GM19467 (cell line): ENCODE measurements at regions not wholly inside any gene's neighbourhood (a gene's known extent, or its start where the extent isn't known, plus 50 kb on each side); places are given as distances from the start of the nearest gene placed in this dataset.

ENCODE experiments used
- ATAC-seq: cut with Tn5 transposase; IDR thresholded peaks from one replicate; pipeline ENCODE4 v1.9.1; 2021; ENCODE audit warnings: mild to moderate bottlenecking, moderate library complexity; ENCODE audit not compliant: unreplicated experiment

- ATAC-seq = no peak
Observed at GRCh38 chr3:144129536-144130214, 158.1 kb downstream of the DIPK2A start.

DNA sequence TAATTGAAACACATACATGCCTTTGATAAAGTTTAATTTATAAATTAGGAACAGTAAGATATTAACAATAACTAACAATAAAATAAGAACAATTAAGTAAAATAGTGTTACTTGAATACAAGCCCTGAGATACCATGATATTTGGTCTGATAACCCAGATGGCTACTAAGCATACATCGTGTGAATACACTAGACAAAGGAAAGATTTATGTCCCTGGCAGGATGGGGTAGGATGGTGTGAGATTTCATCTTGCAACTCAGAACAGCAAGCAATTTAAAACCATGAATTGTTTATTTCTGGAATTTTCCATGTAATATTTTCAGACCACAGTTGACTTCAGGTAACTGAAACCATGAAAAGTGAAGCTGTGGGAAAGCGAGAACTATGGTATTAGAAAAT lies 169.5 kb downstream of the DIPK2A start:
- ATAC-seq = no peak

DNA sequence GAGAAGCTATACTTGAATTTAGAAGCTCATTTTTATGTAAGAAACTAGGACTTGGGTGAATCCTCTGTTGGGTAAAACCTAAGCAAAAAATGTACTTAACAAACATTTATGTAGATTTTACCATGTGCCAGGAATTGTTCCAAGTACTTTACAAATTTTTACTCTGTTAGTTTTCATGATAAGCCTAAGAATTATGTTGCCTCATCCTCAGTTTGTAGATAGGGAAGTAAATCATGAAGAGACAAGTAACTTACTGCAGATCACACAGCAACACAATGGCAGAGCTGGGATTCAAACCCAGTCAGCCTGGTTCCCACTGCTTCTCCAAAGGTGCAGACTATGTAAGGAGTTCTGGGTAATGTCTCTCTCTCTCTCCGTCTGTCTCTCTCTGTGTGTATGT lies 169.9 kb downstream of the DIPK2A start:
- ATAC-seq = no peak

DNA sequence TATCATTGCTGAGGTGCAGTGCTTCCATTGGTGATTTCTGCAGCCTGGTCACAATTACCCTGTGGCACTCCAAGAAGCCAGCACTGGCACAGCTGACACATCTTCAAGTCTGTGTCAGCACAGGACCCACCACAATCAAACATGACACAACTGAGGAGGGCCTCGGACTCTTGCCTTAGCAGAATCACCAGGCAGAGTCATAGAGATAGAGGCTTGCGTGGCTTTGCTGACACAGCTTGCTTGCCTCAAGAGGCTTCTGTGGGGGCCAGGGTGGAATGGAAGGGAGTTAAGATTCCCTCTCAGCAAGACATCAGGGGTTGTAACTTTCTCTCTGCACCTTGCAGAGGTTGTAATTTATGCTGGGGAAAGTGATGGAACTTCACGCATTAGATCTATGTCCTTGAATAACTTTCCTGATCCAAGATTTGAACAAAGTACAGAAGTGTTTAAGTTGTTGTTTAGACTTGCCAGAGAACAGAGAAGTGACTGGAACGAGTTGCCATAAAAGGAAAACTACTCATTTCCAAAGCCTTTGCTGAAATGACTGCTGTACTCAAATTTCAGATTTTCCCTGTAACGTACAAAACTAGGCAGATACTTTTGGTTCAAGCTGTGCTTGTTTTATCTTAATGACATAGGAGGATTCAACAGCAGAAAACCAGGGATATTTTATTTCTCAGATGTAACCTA lies 170.7 kb downstream of the DIPK2A start:
- ATAC-seq = no peak

GRCh38 chr3:144148356-144148755 lies 176.7 kb downstream of the DIPK2A start:
- no peak for ATAC-seq

GRCh38 chr3:144151983-144152382 lies 180.4 kb downstream of the DIPK2A start:
- no peak for ATAC-seq

DNA sequence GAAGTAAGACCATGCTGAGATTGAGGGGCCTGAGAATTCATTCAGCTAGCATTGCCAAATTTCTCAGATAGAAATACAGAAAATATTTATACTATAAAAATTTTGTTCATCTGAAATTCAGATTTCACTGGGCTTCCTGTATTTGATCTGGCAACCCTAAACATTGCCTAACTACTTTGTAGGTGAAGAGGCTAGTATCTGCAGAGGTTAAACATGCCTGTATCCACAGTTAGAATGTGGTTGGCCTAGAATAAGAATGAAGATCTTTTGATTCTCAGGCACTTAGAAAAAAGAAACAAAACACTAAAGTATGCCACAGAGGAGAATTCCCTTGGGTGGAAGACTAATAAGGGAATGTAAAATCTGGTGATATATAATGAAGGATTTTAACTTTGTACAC lies 189.0 kb downstream of the DIPK2A start:
- ATAC-seq = no peak

- ATAC-seq = no peak
Observed at GRCh38 chr3:144162042-144162441, 190.4 kb downstream of the DIPK2A start.

- no peak for ATAC-seq
Observed at GRCh38 chr3:144164352-144164751, 192.7 kb downstream of the DIPK2A start.

DNA sequence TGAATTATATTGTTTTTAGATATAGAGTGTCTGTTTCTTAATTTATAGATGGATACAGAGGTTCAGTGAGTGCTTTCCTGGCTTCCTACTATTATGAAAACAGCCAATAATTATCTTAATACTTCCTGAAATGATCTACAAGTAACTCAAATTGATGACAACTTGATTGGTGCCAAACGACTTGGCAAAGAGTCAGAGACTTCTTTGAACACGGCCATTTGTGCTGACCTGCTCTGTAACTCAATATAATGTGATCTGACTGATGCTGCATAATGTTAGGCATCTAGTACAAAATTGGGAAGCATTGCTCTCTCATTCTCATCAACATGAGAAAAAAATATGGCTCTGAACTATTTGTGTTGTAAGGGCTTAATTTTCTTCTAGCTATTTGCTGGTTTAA lies 193.9 kb downstream of the DIPK2A start:
- no peak for ATAC-seq

GRCh38 chr3:144167634-144168033 lies 196.0 kb downstream of the DIPK2A start:
- ATAC-seq = no peak

DNA sequence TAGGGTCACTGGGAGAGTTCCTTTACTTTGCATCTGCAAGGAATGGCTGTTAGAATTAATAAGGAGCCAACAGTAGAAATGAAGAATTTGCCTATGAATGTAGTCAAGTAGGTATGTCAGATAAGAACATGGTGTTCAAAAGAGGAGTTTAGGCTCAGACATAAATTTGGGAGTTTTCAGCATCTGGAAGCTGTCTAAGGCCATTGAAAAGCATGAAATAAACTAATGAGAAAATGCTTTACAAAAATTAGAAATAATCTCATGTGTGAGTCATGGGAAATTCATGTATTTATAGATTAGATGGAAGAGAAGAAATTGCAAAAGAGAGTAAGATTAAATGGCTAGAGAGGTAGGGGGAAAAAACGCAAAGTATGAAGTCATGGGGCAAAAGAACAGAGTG lies 201.9 kb downstream of the DIPK2A start:
- ATAC-seq = no peak

DNA sequence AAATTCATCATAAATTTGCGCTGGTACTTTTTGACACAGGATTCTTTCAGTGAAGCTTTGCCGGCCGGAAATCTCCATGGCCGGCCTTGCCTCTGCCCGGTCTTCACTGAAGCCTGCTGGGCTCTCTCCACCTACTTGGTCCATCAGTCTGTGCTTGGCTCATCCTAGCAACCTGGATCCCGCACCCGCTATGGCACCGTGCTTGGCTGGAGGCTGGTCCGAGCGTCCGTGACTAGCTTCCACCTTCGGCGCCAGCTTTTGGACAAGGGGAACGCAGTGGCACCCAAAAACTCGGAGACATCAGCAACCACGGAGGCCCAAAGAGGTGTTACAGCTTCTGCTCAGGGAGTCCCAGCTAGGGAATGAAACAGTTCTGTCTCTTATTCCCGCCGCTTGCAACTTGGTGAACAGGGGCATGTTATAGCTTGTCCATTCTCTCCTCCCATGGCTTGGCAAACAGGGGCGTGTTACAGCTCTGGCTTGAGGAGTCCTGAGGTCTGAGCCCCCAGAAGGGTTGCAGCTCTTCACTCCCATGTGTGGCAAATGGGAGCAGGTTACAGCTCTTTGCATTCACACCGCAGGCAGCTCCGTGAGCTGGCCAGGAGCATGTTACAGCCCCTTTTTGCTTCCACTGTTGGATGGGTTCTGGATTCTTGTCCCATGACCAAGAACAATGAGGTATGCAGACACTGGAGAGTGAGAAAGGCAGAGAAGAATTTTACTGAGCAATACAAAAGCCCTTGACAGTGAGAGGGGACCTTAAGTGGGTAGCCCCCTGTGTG lies 204.2 kb downstream of the DIPK2A start:
- no peak for ATAC-seq

DNA sequence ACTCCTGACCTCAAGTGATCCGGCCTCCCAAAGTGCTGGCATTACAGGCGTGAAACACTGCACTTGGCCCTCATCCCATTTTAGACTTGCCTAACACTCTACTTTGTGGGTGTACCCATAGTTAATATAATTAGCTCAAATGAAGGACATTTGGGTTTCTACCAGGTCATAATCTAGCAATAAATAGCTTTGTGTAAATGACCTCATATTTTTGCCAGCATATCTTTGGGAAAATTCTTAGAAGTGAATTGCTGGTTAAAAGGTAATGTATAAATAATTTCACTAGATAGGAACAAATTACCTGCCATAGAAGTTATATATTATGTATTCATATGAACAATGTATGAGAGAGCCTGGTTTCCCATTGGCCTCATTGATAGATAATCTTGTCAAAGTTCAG lies 206.0 kb downstream of the DIPK2A start:
- ATAC-seq = no peak

- no peak for ATAC-seq
Observed at GRCh38 chr3:144178607-144179006, 207.0 kb downstream of the DIPK2A start.

- no peak for ATAC-seq
Observed at GRCh38 chr3:144181062-144181461, 209.4 kb downstream of the DIPK2A start.

DNA sequence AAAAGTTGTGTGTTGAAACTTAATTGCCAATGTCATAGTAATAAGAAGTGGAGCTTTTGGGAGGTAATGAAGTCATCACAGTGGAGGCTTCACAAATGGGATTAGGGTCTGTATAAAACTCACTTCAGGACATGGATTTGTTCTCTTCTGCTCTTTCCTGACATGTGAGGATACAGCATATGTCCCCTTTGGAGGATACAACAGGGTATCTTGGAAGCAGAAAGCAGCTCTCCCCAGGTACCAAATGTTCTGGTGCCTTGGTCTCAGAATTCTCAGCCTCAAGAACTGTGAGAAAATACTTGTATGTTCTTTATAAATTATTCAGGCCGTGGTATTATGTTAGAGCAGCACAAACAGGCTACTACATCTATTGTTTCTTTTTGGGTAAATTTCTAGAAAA lies 210.9 kb downstream of the DIPK2A start:
- ATAC-seq = no peak

DNA sequence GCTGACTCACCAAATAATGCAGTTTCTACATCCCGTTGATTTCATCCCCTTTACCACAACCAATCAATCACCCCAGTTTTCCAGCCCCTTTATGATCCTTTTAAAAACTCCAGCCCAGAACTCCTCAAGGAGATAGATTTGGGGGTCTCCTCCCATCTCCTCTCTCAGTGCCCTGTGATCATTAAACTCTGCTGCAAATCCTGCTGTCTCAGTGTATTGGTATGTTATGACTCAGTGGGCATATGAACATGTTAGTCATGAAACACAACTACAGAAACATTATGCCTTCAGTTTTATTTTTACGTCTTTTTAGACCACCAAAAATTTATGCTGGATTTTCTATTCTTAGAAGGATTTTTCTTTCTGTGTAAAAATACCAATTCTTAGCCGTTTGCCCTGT lies 213.7 kb downstream of the DIPK2A start:
- ATAC-seq = no peak

GRCh38 chr3:144187531-144188210 lies 216.0 kb downstream of the DIPK2A start:
- ATAC-seq = no peak

DNA sequence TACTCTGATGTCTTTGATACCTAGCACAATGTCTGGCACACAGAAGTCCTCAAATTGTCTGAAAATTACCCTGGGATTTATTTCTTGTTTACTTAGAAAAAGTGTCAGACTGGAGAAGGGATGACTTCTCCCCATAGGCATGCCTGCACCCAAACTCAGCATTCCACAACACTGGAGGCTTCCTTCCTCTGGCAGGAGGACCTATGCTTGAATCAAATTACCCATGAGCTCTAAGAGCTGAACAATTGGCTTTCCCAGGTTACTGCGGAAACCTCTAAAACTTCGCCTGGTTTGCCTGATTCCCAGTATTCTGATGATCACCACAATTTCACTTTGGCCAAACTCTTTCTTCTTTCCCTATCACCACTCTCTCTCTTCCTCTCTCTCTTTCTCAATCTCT lies 217.4 kb downstream of the DIPK2A start:
- no peak for ATAC-seq

DNA sequence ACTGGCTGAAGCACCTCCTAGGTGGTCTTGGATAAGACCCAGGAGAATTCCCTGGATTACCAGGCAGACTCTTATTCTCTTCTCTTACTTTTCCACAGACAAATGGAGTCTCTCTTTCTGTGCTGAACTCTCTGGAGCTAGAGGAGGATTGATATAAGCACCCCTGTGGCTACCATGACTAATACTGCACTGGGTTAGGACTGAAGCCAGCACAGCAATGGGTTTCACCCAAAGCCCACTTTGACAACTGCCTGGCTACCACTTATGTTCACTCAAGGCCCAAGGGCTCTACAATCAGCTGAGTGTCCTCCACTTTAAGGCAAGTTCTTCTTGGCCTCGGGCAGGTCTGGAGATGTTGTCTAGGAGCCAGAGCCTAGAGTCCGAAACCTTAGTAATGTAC lies 225.5 kb downstream of the DIPK2A start:
- ATAC-seq = no peak
